ENCODE measurements at regions not wholly inside any gene's neighbourhood (a gene's known extent, or its start where the extent isn't known, plus 50 kb on each side); places are given as distances from the start of the nearest gene placed in this dataset.
A peak's percentile ranks its signal among the peaks of the same experiment; 100 is the strongest.

DNA sequence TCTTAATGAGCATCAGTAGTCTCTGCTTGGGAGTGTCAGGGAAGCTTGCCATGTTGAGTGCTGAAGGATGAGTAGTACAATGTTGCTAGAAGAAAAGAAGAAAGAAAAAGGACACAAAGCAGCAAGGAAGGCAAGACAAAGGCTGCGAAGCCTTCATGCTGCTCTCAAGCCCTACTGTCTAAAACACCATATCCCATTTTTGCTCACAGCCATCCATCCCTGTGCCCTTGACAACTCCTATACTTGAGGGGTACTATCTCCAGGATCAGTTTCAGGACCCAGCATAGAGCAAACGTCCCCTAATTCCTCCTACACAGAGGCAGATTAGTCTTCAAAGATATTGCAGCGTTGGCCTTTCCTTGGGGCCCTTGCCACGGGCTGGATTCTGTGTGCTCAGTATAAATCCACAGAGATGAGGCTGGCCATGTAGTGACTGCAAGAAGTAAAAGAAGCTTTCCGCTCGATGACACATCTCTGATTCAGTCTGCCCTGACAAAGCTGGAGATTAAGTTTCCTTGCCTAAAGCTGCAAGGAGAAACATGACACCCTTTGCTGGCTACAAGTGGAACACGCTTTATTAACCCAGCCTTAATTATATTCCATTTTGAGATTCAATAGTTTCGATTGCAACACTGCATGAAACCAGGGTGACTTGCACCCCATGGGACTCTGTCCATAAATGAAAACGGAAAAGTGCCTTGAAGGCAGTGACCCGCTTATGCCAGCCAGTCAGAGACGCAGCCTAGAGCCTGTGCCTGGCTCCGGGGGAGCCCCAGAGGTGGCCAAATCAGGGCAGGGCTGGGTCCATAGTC is 304.6 kb downstream of the ACTL7B start:
- Histone ChIP-seq H3K9me3 (ENCODE audit: control insufficient read depth in 3 of 3, low read length in 3 of 3) (no peaks in the 10 kb centered on the region), H3K4me3 (ENCODE audit: low read length in 3 of 3) (peak overlapping the region in 2 of 3 donors; percentile 11 to 17), H3K4me1 (ENCODE audit: control insufficient read depth in 3 of 3, insufficient read depth in 3 of 3, low read length in 3 of 3) (peaks cover 7 to 30% (median 9%) of the 10 kb centered on the region in 3 donors), H3K36me3 (ENCODE audit: control insufficient read depth in 3 of 3, insufficient read depth in 3 of 3, low read length in 3 of 3) (no peaks in the 10 kb centered on the region), H3K9ac (ENCODE audit: low read depth in 1 of 3, low read length in 3 of 3) (peak overlapping the region in 1 of 3 donors; percentile 20), H3K27ac (ENCODE audit: low read depth, low read length) (no peak overlapping the region), H3K27me3 (ENCODE audit: control insufficient read depth in 3 of 3, insufficient read depth in 3 of 3, low read length in 3 of 3) (no peaks in the 10 kb centered on the region)

- H3K36me3 ChIP-seq (ENCODE audit: control insufficient read depth in 3 of 3, insufficient read depth in 3 of 3, low read length in 3 of 3), result no peaks in the 10 kb centered on the region
- H3K4me3 ChIP-seq (ENCODE audit: low read length in 3 of 3), result no peak overlapping the region
- no peaks in the 10 kb centered on the region for H3K9me3 ChIP-seq (ENCODE audit: control insufficient read depth in 3 of 3, low read length in 3 of 3)
- H3K4me1 ChIP-seq (ENCODE audit: control insufficient read depth in 3 of 3, insufficient read depth in 3 of 3, low read length in 3 of 3), result peaks cover 7 to 30% (median 12%) of the 10 kb centered on the region in 3 donors
- no peak overlapping the region for H3K27ac ChIP-seq (ENCODE audit: low read depth, low read length)
- H3K27me3 ChIP-seq (ENCODE audit: control insufficient read depth in 3 of 3, insufficient read depth in 3 of 3, low read length in 3 of 3), result no peaks in the 10 kb centered on the region
- H3K9ac ChIP-seq (ENCODE audit: low read depth in 1 of 3, low read length in 3 of 3), result no peak overlapping the region
Measured at GRCh38 chr9:108550106-108550505, 305.7 kb downstream of the ACTL7B start.

DNA sequence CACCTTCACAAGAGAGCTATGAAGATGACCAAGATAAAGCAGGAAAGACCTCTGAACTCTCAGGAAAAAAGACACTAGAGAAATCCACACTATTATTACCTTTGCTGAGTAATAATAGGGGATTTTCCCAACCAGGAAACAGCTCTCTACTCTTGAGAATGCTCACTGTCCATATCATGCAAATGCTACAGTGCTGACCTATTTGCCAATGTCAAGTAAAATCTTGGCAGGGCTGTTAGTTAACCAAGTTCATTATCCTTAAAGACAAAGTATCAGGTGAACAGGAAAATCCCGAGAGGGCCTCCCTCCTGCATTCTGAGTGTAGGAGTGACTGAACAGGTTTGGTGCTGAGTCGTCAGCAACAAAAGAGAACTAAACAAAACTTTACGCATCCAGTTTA is 306.6 kb downstream of the ACTL7B start:
- no peaks in the 10 kb centered on the region for H3K36me3 ChIP-seq (ENCODE audit: control insufficient read depth in 3 of 3, insufficient read depth in 3 of 3, low read length in 3 of 3)
- H3K4me1 ChIP-seq (ENCODE audit: control insufficient read depth in 3 of 3, insufficient read depth in 3 of 3, low read length in 3 of 3), result peaks cover 7 to 30% (median 12%) of the 10 kb centered on the region in 3 donors
- H3K27ac ChIP-seq (ENCODE audit: low read depth, low read length), result no peak overlapping the region

DNA sequence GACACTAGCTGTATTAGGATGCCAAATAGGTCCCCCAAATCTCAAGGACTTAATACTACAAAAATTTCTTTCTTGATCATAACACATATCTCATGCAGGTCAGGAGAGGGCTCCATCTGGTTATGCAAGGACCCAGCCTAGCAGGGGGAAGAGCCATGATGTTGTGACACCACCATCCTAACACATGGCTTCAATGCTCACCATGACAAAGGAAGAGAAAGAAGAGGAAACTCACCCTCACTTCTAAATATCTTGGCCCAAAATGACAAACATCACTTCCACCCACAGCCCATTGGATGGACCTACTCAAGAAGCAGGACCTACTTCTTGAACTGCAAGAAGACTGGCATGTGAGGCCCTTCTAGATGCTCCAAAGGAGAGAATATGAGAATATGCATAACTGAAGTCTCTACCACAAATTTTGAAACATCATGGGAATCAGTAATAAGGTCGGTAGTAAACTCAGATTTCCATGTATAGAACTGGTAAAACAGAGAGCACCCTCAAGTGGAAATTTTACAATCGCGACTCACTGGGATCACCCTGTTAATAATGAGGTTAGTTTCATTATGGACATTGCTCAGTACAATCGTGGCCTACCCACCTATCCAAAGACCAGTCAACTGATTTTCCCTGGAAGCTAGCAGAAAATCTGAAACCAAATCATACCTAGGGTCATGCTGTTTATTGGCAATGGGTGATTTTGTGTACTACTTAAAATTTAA is 308.2 kb downstream of the ACTL7B start:
- no peak overlapping the region for H3K4me3 ChIP-seq (ENCODE audit: low read length in 3 of 3)
- H3K9ac ChIP-seq (ENCODE audit: low read depth in 1 of 3, low read length in 3 of 3), result no peak overlapping the region
- H3K36me3 ChIP-seq (ENCODE audit: control insufficient read depth in 3 of 3, insufficient read depth in 3 of 3, low read length in 3 of 3), result no peaks in the 10 kb centered on the region
- H3K4me1 ChIP-seq (ENCODE audit: control insufficient read depth in 3 of 3, insufficient read depth in 3 of 3, low read length in 3 of 3), result peaks cover 6 to 27% (median 12%) of the 10 kb centered on the region in 3 donors
- no peaks in the 10 kb centered on the region for H3K27me3 ChIP-seq (ENCODE audit: control insufficient read depth in 3 of 3, insufficient read depth in 3 of 3, low read length in 3 of 3)
- no peaks in the 10 kb centered on the region for H3K9me3 ChIP-seq (ENCODE audit: control insufficient read depth in 3 of 3, low read length in 3 of 3)
- H3K27ac ChIP-seq (ENCODE audit: low read depth, low read length), result no peak overlapping the region

More for the DNA sequence above, 306.6 kb downstream of the ACTL7B start:
- no peaks in the 10 kb centered on the region for H3K27me3 ChIP-seq (ENCODE audit: control insufficient read depth in 3 of 3, insufficient read depth in 3 of 3, low read length in 3 of 3)
- no peak overlapping the region for H3K9ac ChIP-seq (ENCODE audit: low read depth in 1 of 3, low read length in 3 of 3)
- H3K9me3 ChIP-seq (ENCODE audit: control insufficient read depth in 3 of 3, low read length in 3 of 3), result no peaks in the 10 kb centered on the region
- no peak overlapping the region for H3K4me3 ChIP-seq (ENCODE audit: low read length in 3 of 3)

- Histone ChIP-seq H3K4me3 (ENCODE audit: low read length in 3 of 3) (no peak overlapping the region), H3K4me1 (ENCODE audit: control insufficient read depth in 3 of 3, insufficient read depth in 3 of 3, low read length in 3 of 3) (peaks cover 0 to 13% (median 10%) of the 10 kb centered on the region in 3 donors), H3K27ac (ENCODE audit: low read depth, low read length) (no peak overlapping the region), H3K9me3 (ENCODE audit: control insufficient read depth in 3 of 3, low read length in 3 of 3) (no peaks in the 10 kb centered on the region), H3K9ac (ENCODE audit: low read depth in 1 of 3, low read length in 3 of 3) (no peak overlapping the region), H3K27me3 (ENCODE audit: control insufficient read depth in 3 of 3, insufficient read depth in 3 of 3, low read length in 3 of 3) (no peaks in the 10 kb centered on the region), H3K36me3 (ENCODE audit: control insufficient read depth in 3 of 3, insufficient read depth in 3 of 3, low read length in 3 of 3) (no peaks in the 10 kb centered on the region)
Measured at GRCh38 chr9:108546215-108546614, 309.6 kb downstream of the ACTL7B start.

DNA sequence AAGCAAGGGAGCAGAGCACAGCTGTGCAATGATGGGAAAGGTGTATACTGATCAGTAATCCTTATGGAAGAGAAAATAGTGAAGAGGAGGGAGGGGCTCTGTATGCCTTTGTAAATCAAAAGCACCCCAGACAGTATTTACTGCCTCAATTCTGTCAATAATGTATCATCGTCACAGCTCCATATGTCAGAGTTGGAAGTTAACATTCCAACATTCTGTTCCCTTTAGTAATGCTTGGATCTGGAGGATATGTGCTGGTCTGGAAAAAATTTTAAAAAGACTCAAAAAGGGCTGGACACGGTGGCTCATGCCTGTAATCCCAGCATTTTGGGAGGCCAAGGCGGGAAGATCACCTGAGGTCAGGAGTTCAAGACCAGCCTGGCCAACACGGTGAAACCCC is 310.4 kb downstream of the ACTL7B start:
- H3K27ac ChIP-seq (ENCODE audit: low read depth, low read length), result no peak overlapping the region
- peaks cover 0 to 6% (median 5%) of the 10 kb centered on the region in 3 donors for H3K4me1 ChIP-seq (ENCODE audit: control insufficient read depth in 3 of 3, insufficient read depth in 3 of 3, low read length in 3 of 3)
- no peaks in the 10 kb centered on the region for H3K9me3 ChIP-seq (ENCODE audit: control insufficient read depth in 3 of 3, low read length in 3 of 3)
- H3K27me3 ChIP-seq (ENCODE audit: control insufficient read depth in 3 of 3, insufficient read depth in 3 of 3, low read length in 3 of 3), result no peaks in the 10 kb centered on the region
- no peak overlapping the region for H3K4me3 ChIP-seq (ENCODE audit: low read length in 3 of 3)
- no peak overlapping the region for H3K9ac ChIP-seq (ENCODE audit: low read depth in 1 of 3, low read length in 3 of 3)
- no peaks in the 10 kb centered on the region for H3K36me3 ChIP-seq (ENCODE audit: control insufficient read depth in 3 of 3, insufficient read depth in 3 of 3, low read length in 3 of 3)

- H3K27ac ChIP-seq (ENCODE audit: low read depth, low read length), result no peak overlapping the region
- H3K36me3 ChIP-seq (ENCODE audit: control insufficient read depth in 3 of 3, insufficient read depth in 3 of 3, low read length in 3 of 3), result no peaks in the 10 kb centered on the region
- H3K27me3 ChIP-seq (ENCODE audit: control insufficient read depth in 3 of 3, insufficient read depth in 3 of 3, low read length in 3 of 3), result no peaks in the 10 kb centered on the region
- H3K9ac ChIP-seq (ENCODE audit: low read depth in 1 of 3, low read length in 3 of 3), result no peak overlapping the region
- no peaks in the 10 kb centered on the region for H3K9me3 ChIP-seq (ENCODE audit: control insufficient read depth in 3 of 3, low read length in 3 of 3)
- peaks cover 0 to 5% (median 0%) of the 10 kb centered on the region in 3 donors for H3K4me1 ChIP-seq (ENCODE audit: control insufficient read depth in 3 of 3, insufficient read depth in 3 of 3, low read length in 3 of 3)
- no peak overlapping the region for H3K4me3 ChIP-seq (ENCODE audit: low read length in 3 of 3)
Measured at GRCh38 chr9:108544866-108545265, 310.9 kb downstream of the ACTL7B start.

GRCh38 chr9:108543251-108543778 is 312.5 kb downstream of the ACTL7B start:
- no peaks in the 10 kb centered on the region for H3K36me3 ChIP-seq (ENCODE audit: control insufficient read depth in 3 of 3, insufficient read depth in 3 of 3, low read length in 3 of 3)
- H3K27me3 ChIP-seq (ENCODE audit: control insufficient read depth in 3 of 3, insufficient read depth in 3 of 3, low read length in 3 of 3), result no peaks in the 10 kb centered on the region
- no peak overlapping the region for H3K27ac ChIP-seq (ENCODE audit: low read depth, low read length)
- H3K4me3 ChIP-seq (ENCODE audit: low read length in 3 of 3), result no peak overlapping the region
- peaks cover 0 to 5% (median 0%) of the 10 kb centered on the region in 3 donors for H3K4me1 ChIP-seq (ENCODE audit: control insufficient read depth in 3 of 3, insufficient read depth in 3 of 3, low read length in 3 of 3)
- H3K9me3 ChIP-seq (ENCODE audit: control insufficient read depth in 3 of 3, low read length in 3 of 3), result no peaks in the 10 kb centered on the region
- no peak overlapping the region for H3K9ac ChIP-seq (ENCODE audit: low read depth in 1 of 3, low read length in 3 of 3)

- H3K4me1 ChIP-seq (ENCODE audit: control insufficient read depth in 3 of 3, insufficient read depth in 3 of 3, low read length in 3 of 3), result no peaks in the 10 kb centered on the region
- no peak overlapping the region for H3K4me3 ChIP-seq (ENCODE audit: low read length in 3 of 3)
- H3K9me3 ChIP-seq (ENCODE audit: control insufficient read depth in 3 of 3, low read length in 3 of 3), result no peaks in the 10 kb centered on the region
- no peak overlapping the region for H3K9ac ChIP-seq (ENCODE audit: low read depth in 1 of 3, low read length in 3 of 3)
- no peaks in the 10 kb centered on the region for H3K36me3 ChIP-seq (ENCODE audit: control insufficient read depth in 3 of 3, insufficient read depth in 3 of 3, low read length in 3 of 3)
- no peak overlapping the region for H3K27ac ChIP-seq (ENCODE audit: low read depth, low read length)
- no peaks in the 10 kb centered on the region for H3K27me3 ChIP-seq (ENCODE audit: control insufficient read depth in 3 of 3, insufficient read depth in 3 of 3, low read length in 3 of 3)
Measured at GRCh38 chr9:108537756-108538155, 318.0 kb downstream of the ACTL7B start.
